Body of pancreas (tissue), 4 donors: ENCODE measurements at regions not wholly inside any gene's neighbourhood (a gene's known extent, or its start where the extent isn't known, plus 50 kb on each side); places are given as distances from the start of the nearest gene placed in this dataset.

ENCODE experiments used
- ATAC-seq: fragments of 150-250 bp; one replicate; pipeline ENCODE4 v1.9.1; 2016
- DNase-seq, 4 donors: peaks; one replicate each; pipeline ENCODE4 v3.0.0-alpha.2; 2019
- H3K27ac ChIP-seq, 4 donors: fragments of 200-600 bp; sonication (generic); 1 replicate in 3 of 4; 2 replicates in 1 of 4; pipeline versions ENCODE4 v1.5.1 to v1.6.1; 2016 to 2019; ENCODE audit warnings: mild to moderate bottlenecking in 1 of 4, mixed read lengths in 1 of 4, moderate library complexity in 1 of 4
- H3K27me3 ChIP-seq, 2 donors: fragments of 200-600 bp; sonication (generic); one replicate each; pipeline ENCODE4 v1.6.0; 2016; ENCODE audit warnings: mild to moderate bottlenecking in 1 of 2
- H3K36me3 ChIP-seq, 2 donors: fragments of 200-600 bp; sonication (generic); replicated peaks in 1 of 2; 2 replicates each; pipeline ENCODE4 v1.5.1; 2016; ENCODE audit warnings: low read depth in 2 of 2; ENCODE audit not compliant: insufficient read depth in 1 of 2
- H3K4me1 ChIP-seq: fragments of 200-600 bp; sonication (generic); one replicate; pipeline ENCODE4 v1.6.0; 2016
- H3K4me3 ChIP-seq, 2 donors: fragments of 200-600 bp; sonication (generic); 1 replicate in 1 of 2; 2 replicates in 1 of 2; pipeline ENCODE4 v1.5.1; 2016 to 2019
- H3K9me3 ChIP-seq, 3 donors: fragments of 200-600 bp; sonication (generic); 1 replicate in 2 of 3; 2 replicates in 1 of 3; pipeline ENCODE4 v1.5.1; 2016
- POLR2A ChIP-seq, 3 donors: fragments of 450-650 bp; IDR thresholded peaks; one replicate each; pipeline ENCODE4 v1.6.1; 2016; ENCODE audit warnings: antibody characterized with exemption in 3 of 3, mild to moderate bottlenecking in 2 of 3
- WGBS, 2 donors: methylation state at CpG; one replicate each; pipeline ENCODE4 v1.1.5; 2017; 5-methylcytosine and 5-hydroxymethylcytosine counted together
- intact Hi-C: fragments of 100-400 bp; cut with DNase I; formaldehyde crosslinking; loops from one replicate; pipeline ENCODE4 v1.15.1; 2023
- TF ChIP-seq, protein P1 (sequence below), 7 experiments: fragments of 450-650 bp in 4 of 7; fragments of 200-600 bp in 3 of 7; sonication (generic) in 3 of 7; IDR thresholded peaks; one replicate each; pipeline ENCODE4 v1.5.1; 2016 to 2019; ENCODE audit warnings: antibody characterized with exemption in 7 of 7

DNA sequence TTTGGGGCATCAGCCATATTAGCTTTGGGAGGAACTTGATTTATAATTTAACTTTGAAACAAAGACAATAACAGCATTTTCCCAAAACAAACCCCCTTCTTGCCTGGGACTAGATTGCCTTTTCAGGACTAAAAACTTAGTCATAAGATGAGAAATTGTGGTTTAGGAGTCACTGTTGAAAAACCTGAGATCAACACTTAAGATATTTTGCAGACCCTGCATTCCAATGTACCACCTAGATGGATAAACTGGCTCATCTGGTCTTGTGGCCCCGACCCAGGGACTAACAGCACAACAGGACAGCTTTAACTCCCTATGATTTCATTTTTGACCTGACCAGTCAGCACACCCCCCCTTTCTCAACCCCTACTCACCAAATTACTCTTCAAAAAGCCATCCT is 1165.4 kb downstream of the XPNPEP1 start:
- Histone ChIP-seq H3K36me3 (no peaks in the 10 kb centered on the region), H3K4me1 (no peaks in the 10 kb centered on the region), H3K9me3 (no peaks in the 10 kb centered on the region), H3K27ac (no peak overlapping the region), H3K4me3 (no peak overlapping the region), H3K27me3 (no peaks in the 10 kb centered on the region)
- TF ChIP-seq, protein P1, sequence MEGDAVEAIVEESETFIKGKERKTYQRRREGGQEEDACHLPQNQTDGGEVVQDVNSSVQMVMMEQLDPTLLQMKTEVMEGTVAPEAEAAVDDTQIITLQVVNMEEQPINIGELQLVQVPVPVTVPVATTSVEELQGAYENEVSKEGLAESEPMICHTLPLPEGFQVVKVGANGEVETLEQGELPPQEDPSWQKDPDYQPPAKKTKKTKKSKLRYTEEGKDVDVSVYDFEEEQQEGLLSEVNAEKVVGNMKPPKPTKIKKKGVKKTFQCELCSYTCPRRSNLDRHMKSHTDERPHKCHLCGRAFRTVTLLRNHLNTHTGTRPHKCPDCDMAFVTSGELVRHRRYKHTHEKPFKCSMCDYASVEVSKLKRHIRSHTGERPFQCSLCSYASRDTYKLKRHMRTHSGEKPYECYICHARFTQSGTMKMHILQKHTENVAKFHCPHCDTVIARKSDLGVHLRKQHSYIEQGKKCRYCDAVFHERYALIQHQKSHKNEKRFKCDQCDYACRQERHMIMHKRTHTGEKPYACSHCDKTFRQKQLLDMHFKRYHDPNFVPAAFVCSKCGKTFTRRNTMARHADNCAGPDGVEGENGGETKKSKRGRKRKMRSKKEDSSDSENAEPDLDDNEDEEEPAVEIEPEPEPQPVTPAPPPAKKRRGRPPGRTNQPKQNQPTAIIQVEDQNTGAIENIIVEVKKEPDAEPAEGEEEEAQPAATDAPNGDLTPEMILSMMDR (IDR thresholded peaks at IDR 0.05): no peak
- no peak for TF ChIP-seq POLR2A (IDR thresholded peaks at IDR 0.05)
- no peak for DNase-seq
- ATAC-seq: no peak
- intact Hi-C loops: no loop called here
- 43 to 75% methylated on average over 1 of the region's 1 CpG for WGBS, 2 donors

DNA sequence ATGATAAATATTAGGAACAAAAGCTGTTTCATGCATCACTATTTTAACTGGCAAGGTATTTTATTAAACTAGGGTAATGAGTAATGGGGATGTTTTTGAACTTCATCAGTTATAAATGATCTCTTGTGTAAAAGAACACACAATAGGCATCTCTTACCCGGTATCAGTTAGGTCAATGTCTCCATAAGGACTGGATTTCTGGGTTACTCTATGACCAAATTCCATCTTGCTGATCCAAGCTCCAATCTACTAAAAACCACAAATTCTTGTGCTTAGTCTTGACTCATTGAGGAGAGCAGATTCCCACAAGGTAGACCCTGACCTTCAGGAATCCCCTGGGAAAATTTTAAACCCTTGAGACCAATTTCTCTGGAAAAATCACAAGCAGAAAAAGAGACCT is 1167.7 kb downstream of the XPNPEP1 start:
- Histone ChIP-seq H3K27me3 (no peaks in the 10 kb centered on the region), H3K9me3 (no peaks in the 10 kb centered on the region), H3K36me3 (no peaks in the 10 kb centered on the region), H3K4me1 (no peaks in the 10 kb centered on the region), H3K4me3 (no peak overlapping the region), H3K27ac (no peak overlapping the region)
- ATAC-seq: no peak
- DNase-seq: no peak
- TF ChIP-seq, protein P1 (IDR thresholded peaks at IDR 0.05): no peak
- no peak for TF ChIP-seq POLR2A (IDR thresholded peaks at IDR 0.05)
- 45 to 57% methylated on average over 1 of the region's 1 CpG for WGBS, 2 donors
- intact Hi-C loops: no loop called here

DNA sequence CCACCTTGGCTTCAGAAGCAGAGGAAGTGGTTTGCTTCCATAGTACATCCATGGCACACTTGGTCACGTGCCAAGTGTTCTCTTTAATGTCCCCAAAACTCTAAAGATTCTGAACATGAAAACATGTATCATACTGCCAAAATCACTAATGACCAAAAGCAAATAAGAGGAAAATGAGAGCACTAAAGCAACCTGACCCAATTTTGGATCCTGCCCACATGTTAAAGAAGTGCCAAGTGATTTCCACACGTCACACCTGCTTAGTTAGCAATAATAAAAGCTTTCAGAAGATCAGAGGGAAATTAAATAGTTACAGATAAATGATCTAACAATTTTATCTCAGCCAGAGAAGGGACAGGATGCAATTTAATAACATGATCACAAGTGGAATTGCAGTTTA is 1170.0 kb downstream of the XPNPEP1 start:
- ATAC-seq: no peak
- DNase-seq: peak in 1 of 4 donors; percentile 9

DNA sequence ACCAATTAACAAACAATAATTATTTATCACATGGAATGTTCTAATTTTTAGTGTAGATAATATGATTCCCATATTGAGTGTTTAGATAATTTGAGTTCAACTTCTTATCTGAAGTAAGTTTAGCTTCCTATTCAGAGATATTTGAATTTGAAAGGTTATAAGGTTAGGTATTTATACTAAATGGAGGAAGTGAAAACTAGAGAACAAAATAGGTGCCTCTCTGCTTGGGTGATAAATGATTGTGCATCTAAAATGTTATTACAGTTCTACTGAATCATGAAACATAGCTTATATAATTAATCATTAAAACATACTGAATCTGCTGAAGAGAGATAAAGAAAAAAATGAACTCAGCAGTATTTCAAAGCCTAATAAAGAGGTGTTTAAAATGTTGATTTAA is 1174.3 kb downstream of the XPNPEP1 start:
- TF ChIP-seq, protein P1 (IDR thresholded peaks at IDR 0.05): no peak
- TF ChIP-seq POLR2A (IDR thresholded peaks at IDR 0.05): no peak
- intact Hi-C loops: no loop called here
- H3K4me1 ChIP-seq: no peaks in the 10 kb centered on the region
- ATAC-seq (no peak), DNase-seq (no peak)
- no peaks in the 10 kb centered on the region for H3K36me3 ChIP-seq
- no peak overlapping the region for H3K4me3 ChIP-seq
- H3K27ac ChIP-seq: no peak overlapping the region
- H3K27me3 ChIP-seq: no peaks in the 10 kb centered on the region
- no peaks in the 10 kb centered on the region for H3K9me3 ChIP-seq

More for the DNA sequence above, 1170.0 kb downstream of the XPNPEP1 start:
- WGBS, 2 donors: 13 to 14% methylated on average over 2 of the region's 2 CpGs
- TF ChIP-seq, protein P1 (IDR thresholded peaks at IDR 0.05): no peak
- TF ChIP-seq POLR2A (IDR thresholded peaks at IDR 0.05): no peak
- Histone ChIP-seq H3K27me3 (no peaks in the 10 kb centered on the region), H3K27ac (no peak overlapping the region), H3K9me3 (no peaks in the 10 kb centered on the region), H3K36me3 (no peaks in the 10 kb centered on the region), H3K4me3 (no peak overlapping the region), H3K4me1 (no peaks in the 10 kb centered on the region)
- intact Hi-C loops: no loop called here

DNA sequence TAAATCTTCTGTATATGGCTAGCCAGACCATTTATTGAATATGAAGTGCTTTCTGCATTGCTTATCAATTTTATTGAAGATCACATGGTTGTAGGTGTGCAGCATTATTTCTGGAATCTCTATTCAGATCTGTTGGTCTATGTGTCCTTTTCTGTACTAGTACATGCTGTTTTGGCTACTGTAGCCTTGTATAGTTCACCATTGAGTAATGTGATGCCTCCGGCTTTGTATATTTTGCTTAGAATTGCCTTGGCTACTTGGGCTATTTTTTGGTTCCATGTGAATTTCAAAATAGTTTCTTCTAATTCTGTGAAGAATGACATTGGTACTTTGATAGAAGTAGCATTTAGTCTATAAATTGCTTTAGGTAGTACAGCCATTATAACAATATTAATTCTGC is 1187.2 kb downstream of the XPNPEP1 start:
- H3K4me3 ChIP-seq: no peak overlapping the region
- ATAC-seq: no peak
- no peaks in the 10 kb centered on the region for H3K4me1 ChIP-seq
- TF ChIP-seq POLR2A (IDR thresholded peaks at IDR 0.05): no peak
- TF ChIP-seq, protein P1 (IDR thresholded peaks at IDR 0.05): no peak
- 91 to 97% methylated on average over 1 of the region's 1 CpG for WGBS, 2 donors
- H3K27me3 ChIP-seq: no peaks in the 10 kb centered on the region
- intact Hi-C loops: no loop called here
- no peak for DNase-seq
- H3K36me3 ChIP-seq: no peaks in the 10 kb centered on the region
- no peaks in the 10 kb centered on the region for H3K9me3 ChIP-seq
- no peak overlapping the region for H3K27ac ChIP-seq
